Prostate gland (tissue), 2 donors: ENCODE measurements at regions not wholly inside any gene's neighbourhood (a gene's known extent, or its start where the extent isn't known, plus 50 kb on each side); places are given as distances from the start of the nearest gene placed in this dataset.
"Not testable (repeated sequence)": the region's sequence is repeated elsewhere in the genome, so short reads cannot be mapped to it uniquely, and the experiment has no call there.

ENCODE experiments used
- CTCF ChIP-seq, 4 experiments: fragments of 200-600 bp in 2 of 4; fragments of 450-650 bp in 2 of 4; sonication (generic) in 2 of 4; IDR thresholded peaks; 1 replicate in 3 of 4; 2 replicates in 1 of 4; pipeline ENCODE4 v1.5.1; 2016 to 2019; ENCODE audit warnings: antibody characterized with exemption in 4 of 4, mild to moderate bottlenecking in 2 of 4, moderate library complexity in 2 of 4
- POLR2A ChIP-seq: fragments of 450-650 bp; IDR thresholded peaks from one replicate; pipeline ENCODE4 v1.6.1; 2016; ENCODE audit warnings: antibody characterized with exemption, mild to moderate bottlenecking
- POLR2AphosphoS5 ChIP-seq: sonication (generic); formaldehyde crosslinking; IDR thresholded peaks from one replicate; pipeline ENCODE4 v1.6.1; 2017; ENCODE audit warnings: antibody characterized with exemption

GRCh38 chr4:118417800-118418199, 65.0 kb upstream of the PRSS12 start:
- TF ChIP-seq CTCF (IDR thresholded peaks at IDR 0.05); POLR2A; POLR2AphosphoS5: not testable (repeated sequence)
